GM12878 (cell line): ENCODE measurements at regions not wholly inside any gene's neighbourhood (a gene's known extent, or its start where the extent isn't known, plus 50 kb on each side); places are given as distances from the start of the nearest gene placed in this dataset.

Experiments used
- ATAC-seq: fragments of 200-7000 bp; cut with Tn5 transposase; 3 replicates; pipeline ENCODE4 v1.9.1; 2020; ENCODE audit warnings: mild to moderate bottlenecking, moderate library complexity
- BruUV-seq: library from RNA; stranded (reverse); fragments of 400-500 nt; replicated peaks from 2 replicates; lab custom pipeline; 2021; lab: Mats Ljungman, UMichigan
- CTCF ChIA-PET: fragments of 300-600 bp; sonication (Branson Sonifier 250); formaldehyde crosslinking; extraction: SDS; loops from one replicate; lab custom pipeline; 2021; ENCODE audit warnings: inconsistent platforms; lab: Yijun Ruan, JAX
- POLR2A ChIA-PET: fragments of 350-600 bp; formaldehyde crosslinking; extraction: SDS; loops from one replicate; lab custom pipeline; 2021; ENCODE audit warnings: inconsistent platforms; lab: Charles Lee
- RAD21 ChIA-PET: fragments of 300-600 bp; sonication (Branson Sonifier 250); formaldehyde crosslinking; loops from one replicate; lab custom pipeline; 2023; ENCODE audit warnings: antibody characterized with exemption; ENCODE audit not compliant: unreplicated experiment; lab: Charles Lee
- SMC1A ChIA-PET: fragments of 300-600 bp; sonication (Branson Sonifier 250); formaldehyde crosslinking; loops from one replicate; lab custom pipeline; 2023; ENCODE audit not compliant: unreplicated experiment, uncharacterized antibody; lab: Charles Lee
- DNase-seq: peaks from one replicate; pipeline ENCODE4 v3.0.0-alpha.2; 2011; ENCODE audit warnings: low read depth, low spot score
- FAIRE-seq: peaks from 3 replicates; lab custom pipeline; 2011; peaks lifted over from hg19 to GRCh38; lab: Jason Lieb, UNC
- H2AFZ ChIP-seq: 2 replicates; pipeline ENCODE4 v1.6.0; 2011; ENCODE audit warnings: low read depth, low read length, control low read depth; ENCODE audit not compliant: control insufficient read depth
- H3K27ac ChIP-seq: 2 replicates; pipeline ENCODE4 v1.5.1; 2011; ENCODE audit warnings: control low read depth; ENCODE audit not compliant: control insufficient read depth, insufficient read depth
- H3K27me3 ChIP-seq, 2 experiments: replicated peaks in 1 of 2; 2 replicates each; pipeline versions ENCODE4 v1.6.0 to v1.6.1; 2011; ENCODE audit warnings: low read length in 1 of 2; ENCODE audit not compliant: control insufficient read depth in 2 of 2, insufficient read depth in 2 of 2
- H3K36me3 ChIP-seq, 2 experiments: 2 replicates each; pipeline ENCODE4 v1.5.1; 2011; ENCODE audit warnings: low read length in 1 of 2; ENCODE audit not compliant: control insufficient read depth in 2 of 2, insufficient read depth in 2 of 2
- H3K4me1 ChIP-seq: 2 replicates; pipeline ENCODE4 v1.6.1; 2011; ENCODE audit warnings: mild to moderate bottlenecking, low read length, moderate library complexity, mixed read lengths; ENCODE audit not compliant: control insufficient read depth, insufficient read depth
- H3K4me2 ChIP-seq: 2 replicates; pipeline ENCODE4 v1.6.0; 2011; ENCODE audit warnings: control low read depth; ENCODE audit not compliant: control insufficient read depth, insufficient read depth
- H3K4me3 ChIP-seq: fragments of 200-600 bp; sonication (generic); 2 replicates; pipeline ENCODE4 v1.5.1; 2016
- H3K79me2 ChIP-seq: 2 replicates; pipeline ENCODE4 v1.6.0; 2011; ENCODE audit warnings: low read length; ENCODE audit not compliant: control insufficient read depth, insufficient read depth
- H3K9ac ChIP-seq: 2 replicates; pipeline ENCODE4 v1.8.0; 2011; ENCODE audit warnings: low read length, control low read depth, mixed read lengths; ENCODE audit not compliant: control insufficient read depth, insufficient read depth
- H3K9me3 ChIP-seq: replicated peaks from 3 replicates; pipeline ENCODE4 v1.5.1; 2011; ENCODE audit warnings: mild to moderate bottlenecking, low read length; ENCODE audit not compliant: control insufficient read depth, insufficient read depth
- H4K20me1 ChIP-seq: 2 replicates; pipeline ENCODE4 v1.6.0; 2011; ENCODE audit not compliant: control insufficient read depth, insufficient read depth
- ATF3 ChIP-seq: IDR thresholded peaks from 2 replicates; pipeline ENCODE4 v1.6.1; 2011; ENCODE audit warnings: low read depth, mild to moderate bottlenecking, low read length, moderate library complexity, borderline replicate concordance; ENCODE audit errors: extremely low read depth
- BCL11A ChIP-seq: IDR thresholded peaks from 2 replicates; pipeline ENCODE4 v1.6.1; 2011; ENCODE audit warnings: low read depth, low read length
- BCL3 ChIP-seq: IDR thresholded peaks from 2 replicates; pipeline ENCODE4 v1.6.1; 2011; ENCODE audit warnings: borderline replicate concordance, low read depth, mild to moderate bottlenecking, moderate library complexity, low read length; ENCODE audit not compliant: insufficient read depth, poor library complexity, severe bottlenecking
- CBX3 ChIP-seq: fragments of 200-600 bp; sonication (generic); IDR thresholded peaks from 2 replicates; pipeline ENCODE4 v1.6.1; 2016; ENCODE audit warnings: low read depth, borderline replicate concordance
- E2F4 ChIP-seq: IDR thresholded peaks from 2 replicates; pipeline ENCODE4 v1.6.1; 2012; ENCODE audit warnings: low read depth, low read length, improper control_type of control experiment
- EED ChIP-seq: sonication (generic); IDR thresholded peaks from 2 replicates; pipeline ENCODE4 v1.6.1; 2016; ENCODE audit warnings: antibody characterized with exemption, low read depth
- EGR1 ChIP-seq, 2 experiments: IDR thresholded peaks; 1 replicate in 1 of 2; 2 replicates in 1 of 2; pipeline ENCODE4 v1.6.1; 2011 to 2012; ENCODE audit warnings: low read depth in 2 of 2, low read length in 2 of 2, borderline replicate concordance in 1 of 2, mild to moderate bottlenecking in 1 of 2, moderate library complexity in 1 of 2
- ELK1 ChIP-seq: IDR thresholded peaks from 2 replicates; pipeline ENCODE4 v1.6.1; 2012; ENCODE audit warnings: low read depth, low read length, improper control_type of control experiment
- IKZF1 ChIP-seq: fragments of 450-650 bp; conservative IDR thresholded peaks from 2 replicates; pipeline ENCODE4 v1.6.1; 2017; ENCODE audit warnings: antibody characterized with exemption, mild to moderate bottlenecking
- IRF3 ChIP-seq: fragments of 450-650 bp; IDR thresholded peaks from 2 replicates; pipeline ENCODE4 v1.6.1; 2014; ENCODE audit warnings: mild to moderate bottlenecking
- IRF4 ChIP-seq: IDR thresholded peaks from 2 replicates; pipeline ENCODE4 v1.6.1; 2011; ENCODE audit warnings: low read depth, low read length
- PAX5 ChIP-seq: IDR thresholded peaks from 2 replicates; pipeline ENCODE4 v1.6.1; 2011; ENCODE audit warnings: low read depth, low read length, borderline replicate concordance
- POU2F2 ChIP-seq: IDR thresholded peaks from 3 replicates; pipeline ENCODE4 v1.6.1; 2011; ENCODE audit warnings: low read depth, mild to moderate bottlenecking, low read length, borderline replicate concordance
- RELA ChIP-seq: fragments of 450-650 bp; IDR thresholded peaks from 2 replicates; pipeline ENCODE4 v1.8.0; 2014; ENCODE audit warnings: borderline replicate concordance; ENCODE audit not compliant: partially characterized antibody
- RFX5 ChIP-seq: IDR thresholded peaks from 2 replicates; pipeline ENCODE4 v1.6.1; 2011; ENCODE audit warnings: low read depth, low read length, improper control_type of control experiment
- SP1 ChIP-seq: IDR thresholded peaks from one replicate; pipeline ENCODE4 v1.6.1; 2011; ENCODE audit warnings: low read depth, low read length
- STAT1 ChIP-seq: fragments of 450-650 bp; conservative IDR thresholded peaks from 2 replicates; pipeline ENCODE4 v1.6.1; 2014; ENCODE audit warnings: antibody characterized with exemption, mild to moderate bottlenecking
- ZNF24 ChIP-seq: fragments of 450-650 bp; IDR thresholded peaks from 2 replicates; pipeline ENCODE4 v1.6.1; 2017; ENCODE audit warnings: antibody characterized with exemption, mild to moderate bottlenecking
- ZZZ3 ChIP-seq: IDR thresholded peaks from 2 replicates; pipeline ENCODE4 v1.6.1; 2011; ENCODE audit warnings: low read depth; ENCODE audit not compliant: control insufficient read depth, insufficient read length
- WGBS: methylation state at CpG from one replicate; pipeline ENCODE4 v1.1.6; 2016; ENCODE audit warnings: low lambda C conversion rate; ENCODE audit not compliant: insufficient replicate concordance, insufficient coverage; ENCODE audit errors: missing lambda C conversion rate; 5-methylcytosine and 5-hydroxymethylcytosine counted together
- in situ Hi-C: fragments of 300-500 bp; cut with MboI; formaldehyde crosslinking; loops from 9 replicates; pipeline ENCODE4 v1.14.3; 2018; ENCODE audit warnings: mixed read lengths
- intact Hi-C: fragments of 100-400 bp; cut with micrococcal nuclease; formaldehyde crosslinking; loops from one replicate; pipeline ENCODE4 v1.14.2; 2022; ENCODE audit not compliant: unreplicated experiment

GRCh38 chr12:3378655-3379054, 112.3 kb upstream of the PRMT8 start (continued):
- TF ChIP-seq EGR1 (IDR thresholded peaks at IDR 0.05; ENCODE audit: borderline replicate concordance in 1 of 2, low read depth in 2 of 2, low read length in 2 of 2) (no peak), RFX5 (no peak), ZNF24 (no peak), ELK1 (no peak), CBX3 (no peak), PAX5 (no peak), POU2F2 (no peak), E2F4 (no peak), BCL11A (no peak)

- Histone ChIP-seq H3K27me3 (no peaks in the 10 kb centered on the region), H3K4me3 (no peak overlapping the region), H2AFZ (no peak overlapping the region), H4K20me1 (no peaks in the 10 kb centered on the region), H3K9ac (no peak overlapping the region), H3K9me3 (peaks cover 2% of the 10 kb centered on the region; the same call in 1 of the 3 replicates), H3K4me1 (no peaks in the 10 kb centered on the region)
- WGBS: 9% methylated on average over 6 of the region's 6 CpGs
- DNase-seq (no peak), FAIRE-seq (no peak)
- in situ Hi-C loops: no loop called here
- TF ChIP-seq ZZZ3: no peak
- no peak for TF ChIP-seq SP1
- TF ChIP-seq BCL3: no peak
- TF ChIP-seq IRF3: no peak
- no peak for TF ChIP-seq IRF4
- no peak for TF ChIP-seq RELA
- TF ChIP-seq EED: no peak
- TF ChIP-seq IKZF1: no peak
- TF ChIP-seq STAT1: no peak
- TF ChIP-seq POU2F2: no peak
- no peak for TF ChIP-seq ATF3
- TF ChIP-seq, all 136 proteins: peak for 0
- no TSS peak for BruUV-seq
- ChIA-PET SMC1A (no interaction called here), CTCF (no interaction called here), RAD21 (no interaction called here), POLR2A (no interaction called here)
- Histone ChIP-seq H3K27ac (no peak overlapping the region), H3K36me3 (no peaks in the 10 kb centered on the region), H3K4me2 (no peak overlapping the region), H3K79me2 (no peaks in the 10 kb centered on the region)
- intact Hi-C loops: no loop called here
- ATAC-seq: no peak
Measured at GRCh38 chr12:3379079-3379478, 111.9 kb upstream of the PRMT8 start.
